ENCODE measurements at regions not wholly inside any gene's neighbourhood (a gene's known extent, or its start where the extent isn't known, plus 50 kb on each side); places are given as distances from the start of the nearest gene placed in this dataset.

- TF ChIP-seq RFX5 (IDR thresholded peaks at IDR 0.05; ENCODE audit: borderline replicate concordance, low read depth, low read length), result no peak
- no peak for TF ChIP-seq POU5F1 (IDR thresholded peaks at IDR 0.05; ENCODE audit: low read depth, low read length)
- TF ChIP-seq KDM1A (IDR thresholded peaks at IDR 0.05; ENCODE audit: borderline replicate concordance, low read length), result no peak
- TF ChIP-seq SUZ12 (IDR thresholded peaks at IDR 0.05; ENCODE audit: low read length), result no peak
- no peak for TF ChIP-seq CTCF (IDR thresholded peaks at IDR 0.05; ENCODE audit: control extremely low read depth in 1 of 3, insufficient read depth in 1 of 3, low read depth in 1 of 3, low read length in 3 of 3)
- no peak for TF ChIP-seq BRCA1 (IDR thresholded peaks at IDR 0.05; ENCODE audit: low read depth, low read length)
These were observed 307.0 kb upstream of the RASGRP1 start for GRCh38 chr15:38871638-38872037.
